Gastroesophageal sphincter (tissue), 3 donors: ENCODE measurements at regions not wholly inside any gene's neighbourhood (a gene's known extent, or its start where the extent isn't known, plus 50 kb on each side); places are given as distances from the start of the nearest gene placed in this dataset.

ENCODE experiments used
- POLR2A ChIP-seq, 2 donors: fragments of 450-650 bp; IDR thresholded peaks; one replicate each; pipeline ENCODE4 v1.6.1; 2017; ENCODE audit warnings: antibody characterized with exemption in 2 of 2, mild to moderate bottlenecking in 2 of 2, moderate library complexity in 1 of 2
- POLR2AphosphoS5 ChIP-seq: sonication (generic); formaldehyde crosslinking; IDR thresholded peaks from one replicate; pipeline ENCODE4 v1.6.1; 2017; ENCODE audit warnings: antibody characterized with exemption
- TF ChIP-seq, protein P1 (sequence below), 4 experiments: fragments of 200-600 bp in 2 of 4; fragments of 450-650 bp in 2 of 4; sonication (generic) in 1 of 4; IDR thresholded peaks; one replicate each; pipeline ENCODE4 v1.5.1; 2017 to 2019; ENCODE audit warnings: antibody characterized with exemption in 4 of 4, mild to moderate bottlenecking in 2 of 4, moderate library complexity in 2 of 4

- TF ChIP-seq, protein P1, sequence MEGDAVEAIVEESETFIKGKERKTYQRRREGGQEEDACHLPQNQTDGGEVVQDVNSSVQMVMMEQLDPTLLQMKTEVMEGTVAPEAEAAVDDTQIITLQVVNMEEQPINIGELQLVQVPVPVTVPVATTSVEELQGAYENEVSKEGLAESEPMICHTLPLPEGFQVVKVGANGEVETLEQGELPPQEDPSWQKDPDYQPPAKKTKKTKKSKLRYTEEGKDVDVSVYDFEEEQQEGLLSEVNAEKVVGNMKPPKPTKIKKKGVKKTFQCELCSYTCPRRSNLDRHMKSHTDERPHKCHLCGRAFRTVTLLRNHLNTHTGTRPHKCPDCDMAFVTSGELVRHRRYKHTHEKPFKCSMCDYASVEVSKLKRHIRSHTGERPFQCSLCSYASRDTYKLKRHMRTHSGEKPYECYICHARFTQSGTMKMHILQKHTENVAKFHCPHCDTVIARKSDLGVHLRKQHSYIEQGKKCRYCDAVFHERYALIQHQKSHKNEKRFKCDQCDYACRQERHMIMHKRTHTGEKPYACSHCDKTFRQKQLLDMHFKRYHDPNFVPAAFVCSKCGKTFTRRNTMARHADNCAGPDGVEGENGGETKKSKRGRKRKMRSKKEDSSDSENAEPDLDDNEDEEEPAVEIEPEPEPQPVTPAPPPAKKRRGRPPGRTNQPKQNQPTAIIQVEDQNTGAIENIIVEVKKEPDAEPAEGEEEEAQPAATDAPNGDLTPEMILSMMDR (IDR thresholded peaks at IDR 0.05), result no peak
- TF ChIP-seq POLR2AphosphoS5 (no peak), POLR2A (IDR thresholded peaks at IDR 0.05) (no peak)
These were observed 155.9 kb upstream of the TOM1L1 start for GRCh38 chr17:54744750-54745149.
